Suppressor macrophage (primary cell): ENCODE measurements at regions not wholly inside any gene's neighbourhood (a gene's known extent, or its start where the extent isn't known, plus 50 kb on each side); places are given as distances from the start of the nearest gene placed in this dataset.

Experiments
- DNase-seq, 4 experiments: peaks; one replicate each; pipeline ENCODE4 v3.0.0-alpha.2; 2020 to 2022

- DNase-seq = no peak
Observed at GRCh38 chr10:104505521-104506042, 135.5 kb upstream of the SORCS3 start.

GRCh38 chr10:104509981-104510380 is 131.1 kb upstream of the SORCS3 start:
- no peak for DNase-seq

- no peak for DNase-seq
Observed at GRCh38 chr10:104510644-104511043, 130.4 kb upstream of the SORCS3 start.

DNA sequence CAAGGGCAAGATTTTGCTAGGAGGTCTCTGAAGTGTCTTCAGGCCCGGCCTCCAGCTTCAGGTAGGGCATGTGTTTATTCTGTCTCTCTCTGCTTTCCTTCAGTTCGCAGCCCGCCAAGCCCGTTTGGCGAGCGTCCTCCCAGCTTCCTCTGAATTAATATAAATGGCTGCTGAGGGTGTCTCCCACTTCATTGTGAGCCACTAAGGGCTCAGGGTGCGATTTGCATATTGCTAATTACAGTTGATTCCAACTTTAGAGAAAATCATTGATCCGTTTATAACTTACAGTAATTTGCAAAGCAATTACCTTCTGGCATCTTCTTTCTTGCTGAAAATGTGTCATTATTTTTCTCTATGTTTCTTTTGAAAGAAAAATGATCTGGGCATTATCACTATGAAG is 128.3 kb upstream of the SORCS3 start:
- DNase-seq = no peak

- peak in 2 of 4 experiments; percentile 31 to 32 for DNase-seq
Observed at GRCh38 chr10:104515678-104516199, 125.4 kb upstream of the SORCS3 start.

DNA sequence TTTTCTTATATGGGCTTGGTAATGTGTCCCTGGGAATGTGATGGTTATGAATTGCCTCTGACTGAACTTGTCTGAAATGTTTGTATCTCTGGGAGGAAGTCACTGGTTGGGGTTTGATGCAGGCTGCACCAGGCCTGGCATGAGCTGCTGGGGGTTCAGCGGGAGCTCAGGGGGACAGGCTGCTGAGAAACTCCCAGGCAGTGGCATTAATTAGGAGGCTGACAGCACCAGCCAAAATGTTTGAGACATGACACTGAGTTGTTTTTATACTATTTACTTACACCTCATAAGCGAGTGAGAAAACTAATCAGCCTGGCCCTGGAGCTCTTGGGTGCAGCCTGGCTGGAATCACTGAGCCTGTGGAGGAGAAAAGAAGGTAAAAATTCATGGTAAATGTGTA is 124.1 kb upstream of the SORCS3 start:
- DNase-seq = no peak

DNA sequence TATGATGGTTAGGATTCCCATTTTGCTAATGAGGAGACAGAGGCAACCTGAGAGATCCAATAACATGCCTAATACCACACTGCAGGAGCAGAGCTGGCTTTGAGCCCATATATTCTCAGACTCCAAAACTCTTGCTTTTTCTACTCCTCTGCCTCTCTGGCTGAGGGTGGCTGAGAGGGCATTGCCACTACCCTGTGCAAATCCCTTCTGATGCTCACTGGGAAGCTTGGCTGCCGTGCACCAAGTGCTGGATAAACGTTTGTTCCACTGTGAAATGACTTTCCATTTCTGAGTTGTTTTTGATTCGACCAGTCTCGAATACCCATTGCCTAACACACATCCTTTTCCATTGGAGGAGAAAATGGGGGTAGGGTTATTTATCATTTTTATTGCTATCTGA is 123.1 kb upstream of the SORCS3 start:
- no peak for DNase-seq

GRCh38 chr10:104518891-104519290 is 122.2 kb upstream of the SORCS3 start:
- no peak for DNase-seq

- no peak for DNase-seq
Observed at GRCh38 chr10:104520653-104521052, 120.4 kb upstream of the SORCS3 start.

- DNase-seq = no peak
Observed at GRCh38 chr10:104521901-104522694, 119.0 kb upstream of the SORCS3 start.

DNA sequence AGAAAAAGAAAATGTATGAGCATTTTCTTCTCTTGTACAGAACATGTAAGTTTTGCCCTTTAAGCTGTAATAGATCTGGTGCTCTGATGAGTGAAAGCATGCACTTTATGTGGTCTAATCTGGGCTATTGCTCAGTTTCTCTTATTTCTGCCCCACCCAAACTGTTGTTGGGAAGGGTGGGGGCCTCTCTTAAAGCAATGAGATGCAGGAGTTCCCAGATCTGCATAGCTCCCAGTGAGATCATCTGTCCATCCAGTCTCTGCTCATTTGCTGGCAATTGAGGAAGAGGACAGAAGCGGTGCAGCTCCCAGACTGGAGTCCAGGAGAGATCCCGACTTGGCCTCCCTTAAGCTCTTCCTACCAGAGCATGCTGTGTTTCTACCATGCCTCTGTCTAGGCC is 114.9 kb upstream of the SORCS3 start:
- no peak for DNase-seq

GRCh38 chr10:104527013-104527412 is 114.1 kb upstream of the SORCS3 start:
- DNase-seq = no peak

- no peak for DNase-seq
Observed at GRCh38 chr10:104540181-104540580, 100.9 kb upstream of the SORCS3 start.

GRCh38 chr10:104541820-104542219 is 99.3 kb upstream of the SORCS3 start:
- DNase-seq = no peak

DNA sequence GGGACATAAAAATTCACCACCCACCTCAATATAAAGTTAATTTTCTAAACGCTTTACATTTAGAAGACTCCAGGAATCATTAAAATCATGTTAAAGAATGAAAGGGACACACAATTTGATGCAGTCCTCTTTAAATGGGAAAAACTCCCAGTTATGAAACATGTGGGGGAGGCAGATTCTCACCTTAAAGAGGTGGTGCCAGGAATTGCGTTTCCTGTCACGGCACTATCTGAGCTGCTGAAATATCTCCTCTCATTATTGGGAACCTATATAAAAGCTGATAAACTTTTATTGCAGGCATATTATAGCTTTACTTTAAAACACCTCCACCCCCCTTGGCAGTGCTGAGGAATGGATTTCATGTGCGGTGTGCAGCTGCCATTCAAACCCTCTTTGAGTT is 94.8 kb upstream of the SORCS3 start:
- no peak for DNase-seq

GRCh38 chr10:104546756-104547155 is 94.3 kb upstream of the SORCS3 start:
- DNase-seq = peak in 1 of 4 experiments; percentile 10

- DNase-seq = no peak
Observed at GRCh38 chr10:104548090-104548489, 93.0 kb upstream of the SORCS3 start.

GRCh38 chr10:104556831-104557230 is 84.3 kb upstream of the SORCS3 start:
- no peak for DNase-seq

DNA sequence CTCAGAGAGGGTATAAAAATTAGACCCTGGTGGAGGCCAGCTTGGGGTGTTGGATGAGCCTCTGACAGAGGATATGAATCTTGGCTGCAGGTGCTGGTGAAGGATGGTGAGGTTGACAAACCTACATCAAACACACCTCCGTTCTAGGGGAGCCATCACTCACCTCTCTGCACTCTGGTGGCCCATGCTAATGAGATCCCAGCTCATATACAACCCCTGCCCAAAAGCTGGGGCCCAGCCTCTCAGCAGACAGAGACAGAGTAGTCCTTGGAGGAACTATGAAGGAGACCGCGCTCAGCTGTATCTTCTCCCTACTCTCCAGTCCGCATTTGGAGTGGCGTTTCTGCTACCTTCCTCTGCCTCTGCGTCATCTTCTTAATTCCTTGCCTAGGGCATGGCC is 83.1 kb upstream of the SORCS3 start:
- DNase-seq = no peak

- DNase-seq = peak; percentile 68 to 91 (median 82)
Observed at GRCh38 chr10:104559935-104560334, 81.2 kb upstream of the SORCS3 start.

DNA sequence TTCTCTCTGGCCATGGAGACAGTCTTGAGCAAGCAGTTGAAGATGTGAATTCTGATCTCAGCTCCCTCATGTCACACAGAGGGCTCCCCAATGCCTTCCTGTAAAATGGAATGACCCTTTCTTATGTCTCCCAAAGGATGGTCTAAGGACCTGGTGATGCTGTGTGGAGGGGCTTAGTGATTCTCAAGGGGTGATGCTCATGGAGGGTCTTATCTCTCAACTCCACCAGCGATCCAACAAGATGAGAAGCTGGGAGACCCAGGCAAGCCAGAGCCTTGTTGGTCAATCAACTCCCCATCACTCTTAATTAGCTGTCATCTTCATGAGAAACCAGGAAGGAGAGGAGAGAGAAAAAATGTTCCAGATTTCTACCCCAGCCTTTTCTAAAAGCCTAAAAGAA is 78.0 kb upstream of the SORCS3 start:
- DNase-seq = no peak

- peak; percentile 24 to 76 (median 44) for DNase-seq
Observed at GRCh38 chr10:104563548-104563947, 77.5 kb upstream of the SORCS3 start.

GRCh38 chr10:104574427-104574826 is 66.7 kb upstream of the SORCS3 start:
- peak in 1 of 4 experiments; percentile 32 for DNase-seq

GRCh38 chr10:104574838-104575237 is 66.3 kb upstream of the SORCS3 start:
- peak in 1 of 4 experiments; percentile 19 for DNase-seq
